Posterior vena cava (tissue), 2 donors: ENCODE measurements at regions not wholly inside any gene's neighbourhood (a gene's known extent, or its start where the extent isn't known, plus 50 kb on each side); places are given as distances from the start of the nearest gene placed in this dataset.

Experiments used
- DNase-seq: peaks from one replicate; pipeline ENCODE4 v3.0.0-alpha.2; 2020; ENCODE audit warnings: low spot score
- intact Hi-C, 2 donors: fragments of 100-400 bp; cut with DNase I; formaldehyde crosslinking; loops; one replicate each; pipeline versions ENCODE4 v1.14.1 to v1.14.2; 2022 to 2023
- donor health status: DM: yes; HTN: yes; CAD: no.
- donor health status: DM: yes; HTN: yes; CAD: no.

DNA sequence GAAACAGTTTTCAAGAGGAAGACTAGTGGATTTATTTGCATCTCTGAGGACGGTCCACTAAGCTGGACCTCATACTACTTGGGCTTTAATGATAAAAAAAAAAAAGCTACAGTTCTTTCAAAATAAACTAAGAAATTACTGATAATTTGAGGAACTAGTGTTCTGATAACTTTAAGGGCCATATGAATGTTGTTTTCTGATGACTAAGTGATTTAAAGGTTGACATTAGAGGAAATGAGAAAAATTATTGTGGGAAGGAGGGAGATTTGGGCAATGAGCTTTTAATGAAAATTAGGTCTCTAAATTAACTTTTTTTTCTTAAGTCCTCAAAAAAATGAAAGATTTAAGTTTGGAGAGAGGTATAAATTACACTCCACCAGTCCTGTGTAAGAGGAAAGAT, 60.8 kb upstream of the IL2 start:
- intact Hi-C loops, result no loop called here
- no peak for DNase-seq

DNA sequence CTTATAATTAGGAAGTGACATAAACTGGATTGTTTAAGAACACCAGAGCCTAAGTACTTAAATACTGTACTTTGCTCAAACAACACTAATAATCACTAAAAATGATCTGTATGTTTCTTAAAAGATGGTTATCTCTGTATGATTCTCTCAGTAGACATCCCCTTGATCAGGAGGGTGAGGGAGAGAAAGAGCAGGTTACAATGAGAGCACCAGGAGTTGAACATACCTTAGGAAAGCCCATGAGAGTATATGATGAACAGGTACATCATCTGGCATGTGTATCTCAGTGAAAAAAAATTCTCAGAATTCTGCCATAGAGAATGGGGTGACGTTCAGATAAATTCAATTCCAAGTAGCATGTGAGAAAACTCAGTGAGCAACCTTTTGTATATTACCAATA, 59.9 kb upstream of the IL2 start:
- no peak for DNase-seq
- intact Hi-C loops, result no loop called here

DNA sequence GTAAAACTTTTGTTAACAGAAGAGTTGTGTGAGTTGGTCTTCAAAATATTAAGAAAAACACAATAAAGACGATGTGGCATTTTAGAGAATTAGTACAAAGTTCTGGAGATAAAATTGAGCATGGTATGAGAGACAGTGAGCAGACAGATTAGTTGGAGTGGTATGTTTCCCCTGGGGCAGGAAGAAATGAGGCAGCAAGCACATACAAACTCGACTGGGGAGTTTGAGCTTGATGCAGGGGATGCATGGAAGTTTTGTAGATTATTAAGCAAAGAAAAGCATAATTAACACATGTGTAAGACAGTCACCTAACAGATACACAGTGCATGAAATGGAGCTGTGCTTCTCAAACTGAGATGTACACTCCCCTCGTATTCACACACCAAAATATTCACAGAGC, 58.1 kb upstream of the IL2 start:
- no peak for DNase-seq
- intact Hi-C loops, result no loop called here

DNA sequence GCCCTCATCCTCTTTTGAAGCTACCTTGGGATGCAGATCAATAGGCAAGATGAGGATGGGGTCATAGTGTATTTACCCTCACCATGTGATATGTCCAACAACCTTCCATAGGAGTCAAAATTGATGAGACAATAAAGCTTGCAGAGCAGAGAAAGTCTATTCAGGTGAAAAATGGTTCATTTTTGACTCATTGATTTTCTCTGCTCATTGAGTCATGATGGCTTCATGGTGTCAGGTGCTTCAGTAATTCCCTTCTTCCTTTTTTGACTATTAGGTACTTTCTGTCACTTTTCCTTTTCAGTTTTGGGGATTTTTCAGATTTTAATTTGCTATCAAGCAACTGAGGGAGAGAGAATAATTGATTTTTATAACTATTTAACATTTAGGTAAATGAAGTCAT, 55.9 kb upstream of the IL2 start:
- DNase-seq, result no peak
- intact Hi-C loops, result no loop called here

- intact Hi-C loops, result no loop called here
- DNase-seq, result no peak
Measured at GRCh38 chr4:122508083-122508482, 51.6 kb upstream of the IL2 start.
